CD4-positive, alpha-beta T cell (primary cell): ENCODE measurements at regions not wholly inside any gene's neighbourhood (a gene's known extent, or its start where the extent isn't known, plus 50 kb on each side); places are given as distances from the start of the nearest gene placed in this dataset.

Source experiments
- ATAC-seq: fragments of 200-7000 bp; cut with Tn5 transposase; one replicate; pipeline ENCODE4 v1.10.0; 2022; ENCODE audit warnings: mild to moderate bottlenecking; ENCODE audit not compliant: poor library complexity
- CTCF ChIA-PET: fragments of 350-600 bp; sonication (Branson Sonifier 250); formaldehyde crosslinking; loops from one replicate; lab custom pipeline; 2021; ENCODE audit warnings: antibody characterized with exemption, inconsistent platforms; lab: Charles Lee
- POLR2A ChIA-PET: fragments of 350-600 bp; sonication (Branson Sonifier 250); formaldehyde crosslinking; loops from one replicate; lab custom pipeline; 2021; ENCODE audit warnings: antibody characterized with exemption, inconsistent platforms; lab: Charles Lee
- DNase-seq, 14 experiments: peaks; one replicate each; pipeline ENCODE4 v3.0.0-alpha.2; 2013 to 2020; ENCODE audit warnings: mixed read lengths in 2 of 14
- H3K27ac ChIP-seq, 2 donors: one replicate each; pipeline versions ENCODE4 v1.5.1 to v1.7.0; 2013; ENCODE audit warnings: low read length in 2 of 2, low read depth in 1 of 2, mild to moderate bottlenecking in 1 of 2
- H3K27me3 ChIP-seq, 2 experiments: 1 replicate in 1 of 2; 2 replicates in 1 of 2; pipeline versions ENCODE4 v1.6.1 to v1.7.0; 2013; ENCODE audit warnings: low read length in 2 of 2, control low read depth in 1 of 2, mild to moderate bottlenecking in 1 of 2, moderate library complexity in 1 of 2; ENCODE audit not compliant: insufficient read depth in 2 of 2, control insufficient read depth in 1 of 2
- H3K36me3 ChIP-seq: one replicate; pipeline ENCODE4 v1.6.1; 2013; ENCODE audit warnings: low read length, control low read depth; ENCODE audit not compliant: insufficient read depth
- H3K4me1 ChIP-seq: one replicate; pipeline ENCODE4 v1.6.1; 2013; ENCODE audit warnings: low read length, control low read depth; ENCODE audit not compliant: insufficient read depth
- H3K4me3 ChIP-seq: one replicate; pipeline ENCODE4 v1.5.1; 2013; ENCODE audit warnings: mild to moderate bottlenecking, low read length, moderate library complexity
- H3K9me3 ChIP-seq, 2 experiments: 1 replicate in 1 of 2; 2 replicates in 1 of 2; pipeline versions ENCODE4 v1.6.1 to v1.7.0; 2013; ENCODE audit warnings: low read length in 2 of 2, mild to moderate bottlenecking in 2 of 2, control low read depth in 1 of 2, moderate library complexity in 1 of 2; ENCODE audit not compliant: control insufficient read depth in 1 of 2, insufficient read depth in 1 of 2
- H3K27ac Mint-ChIP-seq: one replicate; pipeline ENCODE4 v1.8.0; 2020; ENCODE audit warnings: mixed read lengths
- H3K27me3 Mint-ChIP-seq: one replicate; pipeline ENCODE4 v1.8.0; 2021; ENCODE audit warnings: mixed read lengths
- H3K36me3 Mint-ChIP-seq: one replicate; pipeline ENCODE4 v1.8.0; 2021; ENCODE audit warnings: low read depth, mixed read lengths
- H3K4me1 Mint-ChIP-seq: one replicate; pipeline ENCODE4 v1.8.0; 2021; ENCODE audit warnings: low read depth, mixed read lengths
- H3K4me3 Mint-ChIP-seq: one replicate; pipeline ENCODE4 v1.8.0; 2020; ENCODE audit warnings: mild to moderate bottlenecking, mixed read lengths
- H3K9me3 Mint-ChIP-seq: one replicate; pipeline ENCODE4 v1.8.0; 2020; ENCODE audit warnings: mixed read lengths
- intact Hi-C, 2 experiments: fragments of 100-400 bp; cut with DNase I in 1 of 2; cut with micrococcal nuclease in 1 of 2; formaldehyde crosslinking; loops; one replicate each; pipeline versions ENCODE4 v1.15.1 to v1.9.0; 2023 to 2025; cut with DNase I, micrococcal nuclease
- TF ChIP-seq, protein P1 (sequence below): fragments of 200-600 bp; IDR thresholded peaks from one replicate; pipeline ENCODE4 v1.8.0; 2022; ENCODE audit warnings: antibody characterized with exemption, mild to moderate bottlenecking

DNA sequence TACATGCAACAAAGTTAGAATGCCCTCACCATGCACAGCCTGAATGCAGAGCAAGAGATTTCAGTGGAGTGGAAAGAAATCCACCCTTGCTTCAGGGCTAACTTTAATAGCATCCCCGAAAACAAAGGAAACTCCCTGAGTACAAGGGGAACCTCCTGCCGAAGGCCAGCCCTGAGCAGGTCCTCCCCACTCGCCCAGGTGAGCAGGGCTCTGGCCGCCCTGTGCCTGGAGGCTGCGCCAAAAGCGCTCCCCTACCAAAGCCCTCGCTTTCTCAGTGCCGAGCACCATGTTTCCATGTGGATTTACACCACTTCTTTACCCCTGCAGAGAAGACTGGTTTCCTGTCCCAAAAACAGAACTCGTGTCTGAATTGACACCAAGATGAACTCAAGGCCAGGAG lies 61.9 kb upstream of the RPS6KA2 start:
- no peaks in the 10 kb centered on the region for H3K36me3 Mint-ChIP-seq

GRCh38 chr6:166687879-166688205 lies 60.8 kb upstream of the RPS6KA2 start:
- Mint-ChIP-seq H3K27ac (no peak overlapping the region), H3K4me3 (no peak overlapping the region), H3K9me3 (no peaks in the 10 kb centered on the region), H3K36me3 (no peaks in the 10 kb centered on the region), H3K4me1 (no peaks in the 10 kb centered on the region), H3K27me3 (no peaks in the 10 kb centered on the region)
- ATAC-seq (no peak), DNase-seq (no peak)
- Histone ChIP-seq H3K36me3 (no peaks in the 10 kb centered on the region), H3K27ac (no peak overlapping the region), H3K4me3 (no peak overlapping the region), H3K27me3 (no peaks in the 10 kb centered on the region), H3K9me3 (no peaks in the 10 kb centered on the region), H3K4me1 (no peaks in the 10 kb centered on the region)
- intact Hi-C loops = no loop called here
- POLR2A ChIA-PET = no interaction called here
- TF ChIP-seq, protein P1, sequence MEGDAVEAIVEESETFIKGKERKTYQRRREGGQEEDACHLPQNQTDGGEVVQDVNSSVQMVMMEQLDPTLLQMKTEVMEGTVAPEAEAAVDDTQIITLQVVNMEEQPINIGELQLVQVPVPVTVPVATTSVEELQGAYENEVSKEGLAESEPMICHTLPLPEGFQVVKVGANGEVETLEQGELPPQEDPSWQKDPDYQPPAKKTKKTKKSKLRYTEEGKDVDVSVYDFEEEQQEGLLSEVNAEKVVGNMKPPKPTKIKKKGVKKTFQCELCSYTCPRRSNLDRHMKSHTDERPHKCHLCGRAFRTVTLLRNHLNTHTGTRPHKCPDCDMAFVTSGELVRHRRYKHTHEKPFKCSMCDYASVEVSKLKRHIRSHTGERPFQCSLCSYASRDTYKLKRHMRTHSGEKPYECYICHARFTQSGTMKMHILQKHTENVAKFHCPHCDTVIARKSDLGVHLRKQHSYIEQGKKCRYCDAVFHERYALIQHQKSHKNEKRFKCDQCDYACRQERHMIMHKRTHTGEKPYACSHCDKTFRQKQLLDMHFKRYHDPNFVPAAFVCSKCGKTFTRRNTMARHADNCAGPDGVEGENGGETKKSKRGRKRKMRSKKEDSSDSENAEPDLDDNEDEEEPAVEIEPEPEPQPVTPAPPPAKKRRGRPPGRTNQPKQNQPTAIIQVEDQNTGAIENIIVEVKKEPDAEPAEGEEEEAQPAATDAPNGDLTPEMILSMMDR = no peak
- CTCF ChIA-PET = no interaction called here

More for the DNA sequence above, 61.9 kb upstream of the RPS6KA2 start:
- ChIA-PET POLR2A (no interaction called here), CTCF (interaction anchor here (0.6 kb wide), 1 partner anchor 141 kb away, joined by 3 read pairs; no protein-coding TSS in a partner anchor)
- TF ChIP-seq, protein P1 = no peak
- intact Hi-C loops = no loop called here
- H3K36me3 ChIP-seq = no peaks in the 10 kb centered on the region
- no peaks in the 10 kb centered on the region for H3K27me3 ChIP-seq
- H3K27ac Mint-ChIP-seq = no peak overlapping the region
- no peaks in the 10 kb centered on the region for H3K9me3 ChIP-seq
- H3K4me1 ChIP-seq = no peaks in the 10 kb centered on the region
- ATAC-seq = no peak
- DNase-seq = no peak
- H3K9me3 Mint-ChIP-seq = no peaks in the 10 kb centered on the region
- no peak overlapping the region for H3K4me3 Mint-ChIP-seq
- no peaks in the 10 kb centered on the region for H3K27me3 Mint-ChIP-seq
- H3K4me3 ChIP-seq = no peak overlapping the region
- no peak overlapping the region for H3K27ac ChIP-seq
- H3K4me1 Mint-ChIP-seq = no peaks in the 10 kb centered on the region

- Mint-ChIP-seq H3K4me3 (no peak overlapping the region), H3K27me3 (no peaks in the 10 kb centered on the region), H3K36me3 (no peaks in the 10 kb centered on the region), H3K4me1 (no peaks in the 10 kb centered on the region), H3K9me3 (no peaks in the 10 kb centered on the region), H3K27ac (no peak overlapping the region)
- no peaks in the 10 kb centered on the region for H3K36me3 ChIP-seq
- ChIA-PET CTCF (no interaction called here), POLR2A (no interaction called here)
- H3K4me1 ChIP-seq = no peaks in the 10 kb centered on the region
- no peaks in the 10 kb centered on the region for H3K9me3 ChIP-seq
- TF ChIP-seq, protein P1 = no peak
- no peak for DNase-seq
- no peak overlapping the region for H3K4me3 ChIP-seq
- H3K27me3 ChIP-seq = no peaks in the 10 kb centered on the region
- intact Hi-C loops = no loop called here
- ATAC-seq = no peak
- no peak overlapping the region for H3K27ac ChIP-seq
Observed at GRCh38 chr6:166687070-166687878, 60.2 kb upstream of the RPS6KA2 start.
